ENCODE measurements at regions not wholly inside any gene's neighbourhood (a gene's known extent, or its start where the extent isn't known, plus 50 kb on each side); places are given as distances from the start of the nearest gene placed in this dataset.

DNA sequence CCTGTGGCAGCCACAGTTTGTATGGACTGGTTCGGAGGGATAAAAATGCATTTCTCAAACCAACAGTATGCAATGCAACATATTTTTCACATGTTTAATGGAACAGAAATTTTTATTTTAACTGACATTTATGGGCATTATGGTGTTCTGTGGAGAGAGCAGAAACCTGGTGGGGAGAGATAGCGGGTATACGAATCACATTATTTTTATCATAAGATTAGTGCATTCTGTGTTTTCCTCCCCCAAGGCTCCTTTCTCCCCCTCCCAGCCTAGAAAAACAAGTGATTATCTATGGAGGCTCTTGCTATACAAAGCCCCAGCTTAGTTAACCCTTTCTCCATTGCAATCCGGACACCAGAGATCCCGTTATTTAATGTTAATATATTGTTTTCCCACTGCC is 289.8 kb upstream of the PIK3C3 start:
- Mint-ChIP-seq H3K27me3 (no peaks in the 10 kb centered on the region), H3K4me3 (no peak overlapping the region)

DNA sequence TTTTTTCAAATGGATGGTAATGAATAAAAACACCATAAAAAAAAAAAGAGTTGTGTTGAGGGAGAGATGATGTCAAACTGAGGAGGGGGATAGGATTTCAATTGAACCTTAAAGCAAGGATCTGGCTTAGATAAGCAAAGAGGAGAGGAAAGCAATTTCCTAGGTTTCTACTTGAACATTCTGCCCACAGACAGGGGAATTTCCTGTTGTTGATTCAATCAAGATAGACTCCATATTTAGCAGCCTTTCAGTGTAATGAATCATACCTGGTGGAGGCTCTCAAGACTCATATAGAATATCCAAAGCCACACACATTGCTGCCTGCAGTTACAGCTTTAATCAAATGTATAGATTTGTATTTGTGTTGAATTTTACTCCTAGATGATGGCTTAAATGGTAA is 294.4 kb upstream of the PIK3C3 start:
- no peak overlapping the region for H3K27ac ChIP-seq (ENCODE audit: low read length)
- no peaks in the 10 kb centered on the region for H3K27me3 ChIP-seq (replicated peaks in 1 of 2; ENCODE audit: control insufficient read depth in 2 of 2, extremely low read depth in 1 of 2, insufficient read depth in 2 of 2, low read length in 1 of 2)
- no peaks in the 10 kb centered on the region for H3K27me3 Mint-ChIP-seq
- H3K4me3 Mint-ChIP-seq, result no peak overlapping the region
- H3K27ac Mint-ChIP-seq, result no peak overlapping the region
- H3K36me3 ChIP-seq (ENCODE audit: control insufficient read depth in 2 of 2, extremely low read depth in 1 of 2, insufficient read depth in 1 of 2, low read length in 1 of 2), result no peaks in the 10 kb centered on the region
- H3K4me1 Mint-ChIP-seq, result no peaks in the 10 kb centered on the region
- ChIA-PET CTCF (no interaction called here), POLR2A (no interaction called here)
- ATAC-seq (replicated peaks in 1 of 4) (no peak), DNase-seq (no peak)
- peaks cover 3 to 7% (median 4%) of the 10 kb centered on the region in 3 donors for H3K9me3 Mint-ChIP-seq
- H3K4me3 ChIP-seq (ENCODE audit: control insufficient read depth in 1 of 2, extremely low read depth in 1 of 2, low read length in 1 of 2), result no peak overlapping the region
- H3K9me3 ChIP-seq, result no peaks in the 10 kb centered on the region
- H3K36me3 Mint-ChIP-seq, result no peaks in the 10 kb centered on the region
- H3K4me1 ChIP-seq (ENCODE audit: control insufficient read depth in 1 of 2, extremely low read depth in 1 of 2, insufficient read depth in 2 of 2, low read length in 2 of 2), result no peaks in the 10 kb centered on the region

More for the DNA sequence above, 289.8 kb upstream of the PIK3C3 start:
- H3K27ac Mint-ChIP-seq, result no peak overlapping the region
- POLR2A ChIA-PET, result no interaction called here
- ATAC-seq (replicated peaks in 1 of 4), result no peak
- no peaks in the 10 kb centered on the region for H3K36me3 Mint-ChIP-seq
- Histone ChIP-seq H3K9me3 (no peaks in the 10 kb centered on the region), H3K27ac (ENCODE audit: low read length) (no peak overlapping the region), H3K36me3 (ENCODE audit: control insufficient read depth in 2 of 2, extremely low read depth in 1 of 2, insufficient read depth in 1 of 2, low read length in 1 of 2) (no peaks in the 10 kb centered on the region), H3K4me3 (ENCODE audit: control insufficient read depth in 1 of 2, extremely low read depth in 1 of 2, low read length in 1 of 2) (no peak overlapping the region), H3K4me1 (ENCODE audit: control insufficient read depth in 1 of 2, extremely low read depth in 1 of 2, insufficient read depth in 2 of 2, low read length in 2 of 2) (no peaks in the 10 kb centered on the region), H3K27me3 (replicated peaks in 1 of 2; ENCODE audit: control insufficient read depth in 2 of 2, extremely low read depth in 1 of 2, insufficient read depth in 2 of 2, low read length in 1 of 2) (no peaks in the 10 kb centered on the region)
- H3K4me1 Mint-ChIP-seq, result no peaks in the 10 kb centered on the region
- no CpG with 5 or more reads among the region's 5 CpGs for WGBS (ENCODE audit: insufficient coverage)
- CTCF ChIA-PET, result no interaction called here
- no peak for DNase-seq
- H3K9me3 Mint-ChIP-seq, result peaks cover 3 to 10% (median 4%) of the 10 kb centered on the region in 3 donors

DNA sequence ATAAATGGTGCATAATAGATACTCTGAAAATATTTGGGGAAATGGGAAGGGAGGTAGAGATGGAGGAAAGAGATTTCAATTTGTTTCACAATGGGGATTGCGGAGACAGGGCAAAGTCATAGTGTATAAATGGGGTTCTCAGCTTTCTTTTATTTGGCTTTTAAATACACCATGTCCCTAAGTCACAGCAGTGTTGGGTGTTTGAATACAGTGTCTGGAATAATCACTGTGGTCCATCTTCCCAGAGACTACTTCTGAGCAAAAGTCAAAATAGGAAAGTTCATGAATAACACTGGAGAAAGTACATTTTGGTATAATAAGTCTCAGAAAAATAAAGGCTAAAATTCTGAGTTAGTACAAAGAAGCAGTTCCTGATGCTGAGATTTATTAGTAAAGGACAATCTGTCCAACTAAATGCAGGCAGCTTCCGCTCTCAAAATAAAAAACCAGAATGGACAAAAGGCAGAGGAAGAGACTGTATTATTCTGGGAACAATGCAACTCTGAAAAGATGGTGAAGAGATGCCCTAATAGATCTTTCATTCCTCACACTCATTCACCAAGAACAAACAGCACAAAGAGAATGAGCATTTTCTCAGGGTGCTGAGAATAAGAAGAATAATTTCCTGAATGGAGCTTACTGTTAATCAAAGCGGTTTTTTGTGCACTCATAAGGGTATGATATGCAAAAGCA is 295.4 kb upstream of the PIK3C3 start:
- no peaks in the 10 kb centered on the region for H3K9me3 ChIP-seq
- no peaks in the 10 kb centered on the region for H3K36me3 Mint-ChIP-seq
- H3K36me3 ChIP-seq (ENCODE audit: control insufficient read depth in 2 of 2, extremely low read depth in 1 of 2, insufficient read depth in 1 of 2, low read length in 1 of 2), result no peaks in the 10 kb centered on the region
- WGBS (ENCODE audit: insufficient coverage), result 0% methylated on average over 1 of the region's 3 CpGs
- no peaks in the 10 kb centered on the region for H3K4me1 Mint-ChIP-seq
- ATAC-seq (replicated peaks in 1 of 4), result no peak
- no peaks in the 10 kb centered on the region for H3K27me3 ChIP-seq (replicated peaks in 1 of 2; ENCODE audit: control insufficient read depth in 2 of 2, extremely low read depth in 1 of 2, insufficient read depth in 2 of 2, low read length in 1 of 2)
- CTCF ChIA-PET, result no interaction called here
- no peaks in the 10 kb centered on the region for H3K27me3 Mint-ChIP-seq
- no peak overlapping the region for H3K4me3 ChIP-seq (ENCODE audit: control insufficient read depth in 1 of 2, extremely low read depth in 1 of 2, low read length in 1 of 2)
- peaks cover 3 to 7% (median 7%) of the 10 kb centered on the region in 3 donors for H3K9me3 Mint-ChIP-seq
- H3K4me1 ChIP-seq (ENCODE audit: control insufficient read depth in 1 of 2, extremely low read depth in 1 of 2, insufficient read depth in 2 of 2, low read length in 2 of 2), result no peaks in the 10 kb centered on the region
- H3K4me3 Mint-ChIP-seq, result no peak overlapping the region
- no peak overlapping the region for H3K27ac ChIP-seq (ENCODE audit: low read length)
- POLR2A ChIA-PET, result interaction anchor here in 1 of 2 donors (0.5 kb wide), 1 partner anchor 8 kb away, joined by 10 read pairs; no protein-coding TSS in a partner anchor
- no peak overlapping the region for H3K27ac Mint-ChIP-seq
- DNase-seq, result no peak

GRCh38 chr18:41657189-41657588 is 297.8 kb upstream of the PIK3C3 start:
- ATAC-seq (replicated peaks in 1 of 4), result no peak
- no peaks in the 10 kb centered on the region for H3K9me3 ChIP-seq

DNA sequence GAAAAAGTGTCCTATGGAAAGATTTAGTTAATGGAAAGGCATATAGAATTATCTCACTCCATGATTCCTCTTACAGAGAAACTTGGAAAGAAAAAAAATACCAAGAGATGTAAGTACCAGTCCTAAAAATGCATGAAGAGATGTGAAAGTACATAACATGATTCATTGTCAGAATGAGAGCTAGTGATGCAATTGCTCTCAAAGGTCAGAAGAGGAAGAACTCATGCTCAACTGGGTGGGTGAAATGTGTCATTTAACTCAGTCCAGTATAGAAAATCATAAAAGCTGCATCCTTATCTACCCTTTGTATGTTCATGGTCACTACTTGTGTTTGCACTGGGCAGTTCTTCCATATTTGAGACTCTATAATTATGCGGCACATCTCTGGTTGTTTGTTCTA is 300.0 kb upstream of the PIK3C3 start:
- Histone ChIP-seq H3K4me1 (ENCODE audit: control insufficient read depth in 1 of 2, extremely low read depth in 1 of 2, insufficient read depth in 2 of 2, low read length in 2 of 2) (no peaks in the 10 kb centered on the region), H3K4me3 (ENCODE audit: control insufficient read depth in 1 of 2, extremely low read depth in 1 of 2, low read length in 1 of 2) (no peak overlapping the region), H3K36me3 (ENCODE audit: control insufficient read depth in 2 of 2, extremely low read depth in 1 of 2, insufficient read depth in 1 of 2, low read length in 1 of 2) (no peaks in the 10 kb centered on the region), H3K27ac (ENCODE audit: low read length) (no peak overlapping the region), H3K27me3 (replicated peaks in 1 of 2; ENCODE audit: control insufficient read depth in 2 of 2, extremely low read depth in 1 of 2, insufficient read depth in 2 of 2, low read length in 1 of 2) (no peaks in the 10 kb centered on the region), H3K9me3 (no peaks in the 10 kb centered on the region)
- H3K36me3 Mint-ChIP-seq, result no peaks in the 10 kb centered on the region
- no peak for DNase-seq
- H3K27ac Mint-ChIP-seq, result no peak overlapping the region
- ATAC-seq (replicated peaks in 1 of 4), result no peak
- WGBS (ENCODE audit: insufficient coverage), result no CpG with 5 or more reads among the region's 1 CpG
- ChIA-PET POLR2A (no interaction called here), CTCF (no interaction called here)
- H3K9me3 Mint-ChIP-seq, result peaks cover 0 to 3% (median 1%) of the 10 kb centered on the region in 3 donors
- H3K4me3 Mint-ChIP-seq, result no peak overlapping the region
- H3K4me1 Mint-ChIP-seq, result no peaks in the 10 kb centered on the region
- no peaks in the 10 kb centered on the region for H3K27me3 Mint-ChIP-seq

More at GRCh38 chr18:41657189-41657588, 297.8 kb upstream of the PIK3C3 start:
- Histone ChIP-seq H3K27ac (ENCODE audit: low read length) (no peak overlapping the region), H3K27me3 (replicated peaks in 1 of 2; ENCODE audit: control insufficient read depth in 2 of 2, extremely low read depth in 1 of 2, insufficient read depth in 2 of 2, low read length in 1 of 2) (no peaks in the 10 kb centered on the region), H3K36me3 (ENCODE audit: control insufficient read depth in 2 of 2, extremely low read depth in 1 of 2, insufficient read depth in 1 of 2, low read length in 1 of 2) (no peaks in the 10 kb centered on the region), H3K4me1 (ENCODE audit: control insufficient read depth in 1 of 2, extremely low read depth in 1 of 2, insufficient read depth in 2 of 2, low read length in 2 of 2) (no peaks in the 10 kb centered on the region), H3K4me3 (ENCODE audit: control insufficient read depth in 1 of 2, extremely low read depth in 1 of 2, low read length in 1 of 2) (no peak overlapping the region)
- ChIA-PET POLR2A (no interaction called here), CTCF (no interaction called here)
- Mint-ChIP-seq H3K36me3 (no peaks in the 10 kb centered on the region), H3K27ac (no peak overlapping the region), H3K4me3 (no peak overlapping the region), H3K4me1 (no peaks in the 10 kb centered on the region), H3K27me3 (no peaks in the 10 kb centered on the region), H3K9me3 (peaks cover 3 to 7% (median 3%) of the 10 kb centered on the region in 3 donors)
- DNase-seq, result no peak
- no CpG with 5 or more reads among the region's 4 CpGs for WGBS (ENCODE audit: insufficient coverage)

DNA sequence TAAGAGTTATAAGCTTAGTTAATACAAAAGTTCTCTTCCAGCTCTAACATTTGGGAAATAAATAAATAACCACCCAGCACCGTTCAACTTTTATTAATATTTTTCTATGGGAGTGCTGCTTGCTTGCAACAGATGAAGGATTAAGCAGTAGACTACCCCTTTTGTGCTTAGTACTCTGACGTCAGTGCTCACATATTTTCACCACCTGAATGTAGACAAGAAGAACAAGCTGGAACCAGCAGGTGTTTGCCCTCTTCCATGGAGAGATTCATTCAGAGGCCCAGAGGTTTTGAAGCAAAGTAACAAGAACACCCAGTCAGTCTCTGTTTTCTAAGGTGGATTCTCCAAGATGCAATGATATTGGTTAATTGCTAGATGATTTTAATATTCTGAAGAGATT is 307.1 kb upstream of the PIK3C3 start:
- ATAC-seq (replicated peaks in 1 of 4) (no peak), DNase-seq (no peak)
- ChIA-PET POLR2A (no interaction called here), CTCF (no interaction called here)
- Mint-ChIP-seq H3K36me3 (no peaks in the 10 kb centered on the region), H3K27me3 (no peaks in the 10 kb centered on the region), H3K9me3 (peaks cover 6 to 12% (median 10%) of the 10 kb centered on the region in 3 donors), H3K4me1 (no peaks in the 10 kb centered on the region), H3K27ac (no peak overlapping the region), H3K4me3 (no peak overlapping the region)
- H3K4me3 ChIP-seq (ENCODE audit: control insufficient read depth in 1 of 2, extremely low read depth in 1 of 2, low read length in 1 of 2), result no peak overlapping the region
- no peaks in the 10 kb centered on the region for H3K36me3 ChIP-seq (ENCODE audit: control insufficient read depth in 2 of 2, extremely low read depth in 1 of 2, insufficient read depth in 1 of 2, low read length in 1 of 2)
- H3K27me3 ChIP-seq (replicated peaks in 1 of 2; ENCODE audit: control insufficient read depth in 2 of 2, extremely low read depth in 1 of 2, insufficient read depth in 2 of 2, low read length in 1 of 2), result no peaks in the 10 kb centered on the region
- no peak overlapping the region for H3K27ac ChIP-seq (ENCODE audit: low read length)
- 80% methylated on average over 1 of the region's 2 CpGs for WGBS (ENCODE audit: insufficient coverage)
- no peaks in the 10 kb centered on the region for H3K4me1 ChIP-seq (ENCODE audit: control insufficient read depth in 1 of 2, extremely low read depth in 1 of 2, insufficient read depth in 2 of 2, low read length in 2 of 2)
- H3K9me3 ChIP-seq, result no peaks in the 10 kb centered on the region

Measured in T-cell (primary cell).